C4-2B (cell line): ENCODE measurements at regions not wholly inside any gene's neighbourhood (a gene's known extent, or its start where the extent isn't known, plus 50 kb on each side); places are given as distances from the start of the nearest gene placed in this dataset.

Experiments used
- H3K27ac ChIP-seq: fragments of 450-650 bp; 2 replicates; pipeline ENCODE4 v1.5.1; 2017
- ZFX ChIP-seq: fragments of 450-650 bp; IDR thresholded peaks from 2 replicates; pipeline ENCODE4 v1.6.1; 2017
- TF ChIP-seq, protein P1 (sequence below): fragments of 450-650 bp; conservative IDR thresholded peaks from 2 replicates; pipeline ENCODE4 v1.5.1; 2017; ENCODE audit warnings: mild to moderate bottlenecking

DNA sequence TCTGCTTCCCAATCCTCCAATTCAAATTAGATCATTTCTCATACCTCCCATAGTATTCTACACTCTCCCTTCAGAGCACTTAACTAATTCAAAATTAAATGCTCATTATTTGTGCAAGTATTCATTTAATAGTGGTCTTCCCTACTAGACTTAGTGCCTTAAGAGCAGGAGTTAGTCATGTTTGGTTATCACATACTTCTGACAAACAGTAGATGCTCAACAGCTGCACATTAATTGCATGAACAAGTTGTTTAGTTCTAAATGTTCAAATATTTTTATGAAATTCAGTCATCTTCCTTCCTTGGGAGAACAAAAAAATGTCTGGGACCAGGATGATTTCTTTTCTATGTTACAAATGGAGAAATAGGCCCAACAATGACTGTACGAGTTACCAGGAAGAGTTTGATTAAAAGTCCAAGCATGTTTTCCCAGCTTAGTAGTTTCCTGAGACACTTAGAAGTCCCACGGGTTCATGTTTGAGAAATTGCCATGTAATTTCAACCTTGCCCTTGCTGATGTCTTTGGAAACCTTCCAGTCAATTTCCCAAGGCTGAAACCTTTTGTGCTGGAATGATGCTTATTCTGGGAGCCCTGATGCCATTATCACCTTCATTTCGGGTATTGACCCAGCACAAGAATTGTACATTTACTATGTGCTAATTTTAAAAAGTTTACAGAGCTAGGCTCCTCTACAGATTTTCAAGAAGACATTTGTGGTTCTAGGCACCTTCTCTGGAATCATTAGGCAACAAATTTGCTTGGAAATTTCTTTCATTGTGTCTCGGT lies 437.9 kb upstream of the PLXNA2 start:
- TF ChIP-seq, protein P1, sequence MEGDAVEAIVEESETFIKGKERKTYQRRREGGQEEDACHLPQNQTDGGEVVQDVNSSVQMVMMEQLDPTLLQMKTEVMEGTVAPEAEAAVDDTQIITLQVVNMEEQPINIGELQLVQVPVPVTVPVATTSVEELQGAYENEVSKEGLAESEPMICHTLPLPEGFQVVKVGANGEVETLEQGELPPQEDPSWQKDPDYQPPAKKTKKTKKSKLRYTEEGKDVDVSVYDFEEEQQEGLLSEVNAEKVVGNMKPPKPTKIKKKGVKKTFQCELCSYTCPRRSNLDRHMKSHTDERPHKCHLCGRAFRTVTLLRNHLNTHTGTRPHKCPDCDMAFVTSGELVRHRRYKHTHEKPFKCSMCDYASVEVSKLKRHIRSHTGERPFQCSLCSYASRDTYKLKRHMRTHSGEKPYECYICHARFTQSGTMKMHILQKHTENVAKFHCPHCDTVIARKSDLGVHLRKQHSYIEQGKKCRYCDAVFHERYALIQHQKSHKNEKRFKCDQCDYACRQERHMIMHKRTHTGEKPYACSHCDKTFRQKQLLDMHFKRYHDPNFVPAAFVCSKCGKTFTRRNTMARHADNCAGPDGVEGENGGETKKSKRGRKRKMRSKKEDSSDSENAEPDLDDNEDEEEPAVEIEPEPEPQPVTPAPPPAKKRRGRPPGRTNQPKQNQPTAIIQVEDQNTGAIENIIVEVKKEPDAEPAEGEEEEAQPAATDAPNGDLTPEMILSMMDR, result no peak
- no peak for TF ChIP-seq ZFX
- H3K27ac ChIP-seq, result no peak overlapping the region

DNA sequence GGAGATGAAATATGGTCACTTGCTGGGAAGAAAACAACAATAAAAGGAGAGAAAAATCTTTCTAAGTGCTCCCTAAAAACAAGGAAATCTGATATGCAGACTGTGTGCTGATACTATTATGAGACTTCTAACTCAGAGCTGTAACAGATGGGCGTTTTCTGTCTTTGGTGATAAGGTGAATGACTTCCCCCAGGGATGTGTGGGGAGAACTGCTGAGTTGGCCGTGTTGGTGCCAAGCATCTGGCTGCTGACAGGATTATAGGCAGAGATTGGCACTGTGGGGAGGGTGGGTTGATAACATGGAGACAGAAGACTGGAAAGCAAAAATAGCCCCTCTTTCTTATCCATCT lies 438.5 kb upstream of the PLXNA2 start:
- no peak for TF ChIP-seq ZFX
- H3K27ac ChIP-seq, result no peak overlapping the region

DNA sequence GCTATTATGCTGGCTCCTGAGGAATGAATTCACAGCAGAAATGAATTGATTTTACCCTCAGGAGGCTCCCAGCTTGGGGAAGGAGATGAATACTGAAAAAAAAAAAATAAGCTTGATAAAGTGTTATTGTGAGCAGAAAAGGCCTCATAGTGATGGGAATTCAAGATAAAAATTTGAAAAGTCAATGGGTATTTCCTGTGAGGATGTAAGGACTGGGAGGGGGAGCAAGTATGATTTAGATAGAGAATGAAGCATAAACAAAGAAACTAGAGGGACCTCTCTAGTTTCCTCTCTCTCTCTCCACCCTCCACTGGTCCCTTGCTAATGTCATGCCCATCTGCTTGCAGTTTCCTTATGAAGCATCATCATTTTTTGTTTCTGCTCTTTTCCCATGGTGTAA lies 439.0 kb upstream of the PLXNA2 start:
- no peak overlapping the region for H3K27ac ChIP-seq
- TF ChIP-seq, protein P1, result no peak
- TF ChIP-seq ZFX, result no peak

DNA sequence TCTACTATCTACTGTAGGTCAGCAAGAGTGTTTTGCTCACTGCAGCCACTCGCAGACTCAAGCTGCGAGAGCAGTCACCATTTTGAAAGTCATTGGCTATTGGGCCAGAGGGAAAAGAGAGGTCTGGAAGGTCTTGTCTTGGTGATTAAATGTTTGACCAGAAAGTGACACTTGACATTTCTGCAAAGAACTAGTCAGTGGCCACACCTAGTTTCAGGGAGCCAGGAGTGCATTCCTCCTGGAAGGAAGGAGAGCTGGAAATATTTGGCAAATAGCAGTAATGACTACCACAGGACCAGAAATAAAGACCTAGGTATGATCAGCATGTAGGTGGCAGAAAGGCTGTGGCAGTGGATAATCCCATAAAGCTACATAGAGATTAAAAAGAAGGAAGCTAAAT lies 440.0 kb upstream of the PLXNA2 start:
- TF ChIP-seq, protein P1, result no peak
- TF ChIP-seq ZFX, result no peak
- no peak overlapping the region for H3K27ac ChIP-seq

DNA sequence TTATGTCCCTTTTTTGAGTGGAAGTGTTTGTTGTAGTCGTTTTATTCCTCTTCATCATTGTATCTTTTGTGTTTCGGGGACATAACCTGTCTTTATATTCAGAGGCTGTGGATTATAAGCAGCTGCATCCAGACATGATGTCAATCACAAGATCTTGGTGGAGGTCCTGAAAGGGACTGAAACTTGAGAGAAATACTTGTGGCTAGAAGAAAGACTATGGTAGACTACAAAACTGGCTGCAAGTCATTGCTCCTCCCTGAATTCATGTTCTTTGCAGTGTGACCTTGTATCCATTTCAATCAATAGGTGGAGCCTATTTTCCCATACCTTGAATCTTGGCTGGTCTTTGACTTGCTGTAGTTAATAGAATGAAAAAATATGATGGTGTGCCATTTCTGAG lies 442.4 kb upstream of the PLXNA2 start:
- TF ChIP-seq, protein P1, result no peak
- no peak for TF ChIP-seq ZFX
- no peak overlapping the region for H3K27ac ChIP-seq

DNA sequence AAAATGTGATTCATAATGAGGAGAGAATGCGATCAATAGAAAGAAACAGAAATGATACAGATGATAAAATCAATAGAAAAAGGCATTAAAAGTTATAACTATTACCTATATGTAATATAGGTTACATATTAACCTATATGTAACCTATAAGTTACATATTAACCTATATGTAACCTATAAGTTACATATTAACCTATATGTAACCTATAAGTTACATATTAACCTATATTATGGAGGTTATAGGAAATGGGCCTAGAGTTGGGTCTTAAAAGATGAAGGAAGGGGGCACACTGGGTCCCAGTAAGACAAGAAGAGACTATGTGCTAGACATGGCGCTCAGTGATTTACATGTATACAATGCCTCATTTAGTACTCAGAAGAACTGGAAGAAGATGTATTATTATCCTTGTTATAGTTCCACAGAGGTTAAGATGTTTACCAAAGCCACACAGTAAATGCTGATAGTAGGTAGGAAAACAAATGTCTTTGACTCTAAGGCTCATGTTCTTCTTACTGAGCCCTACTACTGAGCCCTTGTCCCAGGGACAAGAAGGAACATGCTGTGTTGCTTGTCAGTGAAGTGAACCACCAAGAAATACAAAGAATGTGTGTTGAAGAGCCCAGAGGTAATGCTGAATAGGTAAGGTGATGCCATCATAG lies 444.6 kb upstream of the PLXNA2 start:
- no peak for TF ChIP-seq ZFX
- TF ChIP-seq, protein P1, result no peak
- no peak overlapping the region for H3K27ac ChIP-seq

DNA sequence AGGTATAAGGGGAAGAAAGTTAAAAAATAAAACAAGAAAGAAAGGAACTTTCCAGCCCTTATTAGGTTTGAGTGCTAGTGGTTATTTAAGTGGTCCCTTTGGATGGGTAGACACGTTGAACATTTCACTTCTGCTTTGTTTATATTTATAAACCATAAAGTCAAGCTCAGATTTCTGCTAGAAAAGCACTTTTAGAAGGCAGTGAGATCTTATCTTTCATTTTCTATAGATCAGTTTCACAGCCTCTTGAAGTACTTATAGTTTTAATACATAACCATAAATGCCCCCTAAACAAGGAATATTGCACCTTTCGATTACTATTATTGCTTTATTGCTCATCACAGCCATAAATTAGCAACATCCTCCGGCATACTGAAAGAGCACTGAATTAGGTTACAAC lies 446.8 kb upstream of the PLXNA2 start:
- TF ChIP-seq, protein P1, result no peak
- no peak for TF ChIP-seq ZFX

More for the DNA sequence above, 446.8 kb upstream of the PLXNA2 start:
- H3K27ac ChIP-seq, result no peak overlapping the region
